ENCODE measurements at regions not wholly inside any gene's neighbourhood (a gene's known extent, or its start where the extent isn't known, plus 50 kb on each side); places are given as distances from the start of the nearest gene placed in this dataset.

- TF ChIP-seq, protein P1, sequence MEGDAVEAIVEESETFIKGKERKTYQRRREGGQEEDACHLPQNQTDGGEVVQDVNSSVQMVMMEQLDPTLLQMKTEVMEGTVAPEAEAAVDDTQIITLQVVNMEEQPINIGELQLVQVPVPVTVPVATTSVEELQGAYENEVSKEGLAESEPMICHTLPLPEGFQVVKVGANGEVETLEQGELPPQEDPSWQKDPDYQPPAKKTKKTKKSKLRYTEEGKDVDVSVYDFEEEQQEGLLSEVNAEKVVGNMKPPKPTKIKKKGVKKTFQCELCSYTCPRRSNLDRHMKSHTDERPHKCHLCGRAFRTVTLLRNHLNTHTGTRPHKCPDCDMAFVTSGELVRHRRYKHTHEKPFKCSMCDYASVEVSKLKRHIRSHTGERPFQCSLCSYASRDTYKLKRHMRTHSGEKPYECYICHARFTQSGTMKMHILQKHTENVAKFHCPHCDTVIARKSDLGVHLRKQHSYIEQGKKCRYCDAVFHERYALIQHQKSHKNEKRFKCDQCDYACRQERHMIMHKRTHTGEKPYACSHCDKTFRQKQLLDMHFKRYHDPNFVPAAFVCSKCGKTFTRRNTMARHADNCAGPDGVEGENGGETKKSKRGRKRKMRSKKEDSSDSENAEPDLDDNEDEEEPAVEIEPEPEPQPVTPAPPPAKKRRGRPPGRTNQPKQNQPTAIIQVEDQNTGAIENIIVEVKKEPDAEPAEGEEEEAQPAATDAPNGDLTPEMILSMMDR (IDR thresholded peaks at IDR 0.05) = no peak
- no peak for TF ChIP-seq POLR2A (IDR thresholded peaks at IDR 0.05)
- no peak for TF ChIP-seq POLR2AphosphoS5 (IDR thresholded peaks at IDR 0.05; ENCODE audit: insufficient read depth in 1 of 2, low read depth in 1 of 2)
Measured at GRCh38 chrX:115909017-115909416, 261.5 kb upstream of the AGTR2 start.
